GM04504 (cell line): ENCODE measurements at regions not wholly inside any gene's neighbourhood (a gene's known extent, or its start where the extent isn't known, plus 50 kb on each side); places are given as distances from the start of the nearest gene placed in this dataset.

Experiments
- DNase-seq: peaks from one replicate; pipeline ENCODE4 v3.0.0-alpha.2; 2012; ENCODE audit warnings: low read depth

- DNase-seq, result no peak
Observed at GRCh38 chr1:222038971-222039370, 297.1 kb upstream of the DUSP10 start.

DNA sequence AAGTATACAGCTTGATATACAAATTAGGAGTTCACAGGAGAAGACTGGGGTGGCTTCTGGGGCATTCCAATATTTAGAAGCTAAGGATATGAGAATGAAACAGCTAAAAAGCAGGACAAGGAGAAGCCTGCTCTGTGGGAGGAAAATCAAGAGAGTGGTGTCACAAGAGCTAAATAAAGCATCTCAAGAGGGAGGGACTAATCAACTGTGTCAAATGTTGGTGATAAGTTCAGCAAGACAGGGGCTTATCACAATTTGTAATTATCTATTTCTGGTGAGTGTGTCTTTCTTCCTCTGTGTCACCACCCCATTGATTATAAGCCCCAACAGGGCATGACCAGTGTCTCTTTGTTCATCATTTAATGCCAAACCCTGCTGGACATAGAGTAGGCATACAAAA is 295.8 kb upstream of the DUSP10 start:
- DNase-seq, result no peak

DNA sequence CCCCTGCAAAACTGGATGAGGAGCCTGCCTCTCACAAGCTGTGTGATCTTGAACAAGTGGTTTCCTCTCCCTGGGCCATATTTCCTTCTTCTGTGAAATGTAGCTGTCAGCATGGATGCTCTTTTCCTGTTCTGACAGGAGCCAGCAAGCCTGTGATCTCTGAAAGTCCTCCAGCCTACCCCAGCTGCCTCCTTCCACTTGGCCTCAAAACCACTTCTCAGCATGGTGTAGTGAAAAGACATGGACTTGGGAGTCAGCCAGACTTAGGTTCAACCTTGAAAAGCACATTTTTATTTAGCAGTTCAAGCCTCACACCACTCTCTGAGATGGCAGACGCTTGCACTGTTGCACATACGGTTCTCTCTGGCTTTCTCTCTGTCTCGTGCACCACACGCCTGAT is 292.9 kb upstream of the DUSP10 start:
- no peak for DNase-seq

DNA sequence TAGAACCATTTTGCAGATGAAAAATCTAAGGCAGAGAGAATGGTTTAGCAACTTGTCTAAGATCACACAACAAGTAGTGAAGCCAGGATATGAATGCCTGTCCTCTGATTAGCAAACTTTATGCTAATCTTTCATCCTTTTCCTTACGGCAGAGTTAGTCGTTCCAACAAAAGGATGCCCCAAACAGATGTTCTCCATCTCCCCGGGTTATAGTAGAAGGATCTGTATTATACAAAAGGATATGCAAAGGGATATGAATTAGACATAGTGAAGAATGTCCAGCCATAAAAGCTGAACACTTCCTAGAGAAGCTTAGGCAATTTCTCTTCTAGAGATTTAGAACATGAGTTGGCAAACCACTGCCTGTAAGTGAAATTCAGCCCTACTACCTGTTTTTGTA is 291.6 kb upstream of the DUSP10 start:
- DNase-seq, result no peak

DNA sequence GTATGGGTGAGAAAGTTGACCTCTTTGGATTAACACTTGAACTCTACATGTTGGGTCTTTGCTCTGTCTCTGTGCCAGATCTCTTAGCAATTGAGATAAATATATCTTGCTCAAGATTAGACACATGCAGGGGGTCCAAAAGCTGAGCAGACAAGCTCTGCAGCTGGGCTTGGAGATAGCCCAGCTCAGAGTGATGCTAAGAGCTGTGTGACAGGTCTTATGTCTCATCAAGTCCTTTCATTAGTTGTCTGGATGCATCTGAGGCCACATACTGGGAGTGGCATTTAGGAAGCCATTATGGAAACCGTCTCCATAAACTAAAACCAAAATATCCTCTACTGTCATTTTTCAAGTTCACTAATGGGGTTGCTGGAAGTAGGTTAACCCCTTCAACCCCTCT is 289.4 kb upstream of the DUSP10 start:
- DNase-seq, result no peak

DNA sequence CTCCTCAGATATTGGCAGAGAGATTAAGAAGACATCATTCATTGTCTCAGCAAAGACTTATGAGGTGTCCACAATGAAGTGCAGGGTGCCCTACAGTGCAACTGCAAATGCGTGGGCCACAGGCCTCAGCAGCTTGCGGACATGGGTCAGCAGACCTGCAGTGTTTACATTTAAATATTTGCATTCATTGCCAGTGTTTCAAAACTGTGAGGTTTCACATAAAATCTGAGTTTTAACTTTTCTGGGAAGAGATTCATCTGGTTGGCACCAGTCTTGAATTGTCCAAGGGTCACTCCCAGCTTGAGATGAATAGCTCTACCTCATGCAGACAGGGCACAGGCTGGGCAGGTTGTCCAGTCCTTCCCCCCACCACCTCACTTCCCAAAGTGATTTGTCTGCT is 286.8 kb upstream of the DUSP10 start:
- DNase-seq, result no peak

DNA sequence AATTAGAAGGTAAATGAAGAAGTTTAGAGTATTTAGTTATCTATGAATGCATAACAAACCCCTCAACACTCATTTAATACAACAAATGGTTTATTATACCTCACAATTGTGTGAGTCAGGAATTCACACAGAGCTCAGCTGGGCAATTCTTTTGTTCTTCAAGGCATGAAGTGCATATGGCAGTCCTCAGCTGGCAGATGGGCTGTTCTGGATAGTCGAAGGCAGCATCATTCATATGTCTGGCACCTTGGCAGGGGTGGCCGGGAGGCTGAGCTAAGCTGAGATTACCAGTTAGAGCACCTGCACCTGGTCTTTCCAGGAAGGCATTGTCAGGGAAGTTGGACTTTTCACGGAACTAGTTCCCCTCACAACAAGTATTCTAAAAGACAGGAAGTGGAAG is 286.2 kb upstream of the DUSP10 start:
- no peak for DNase-seq

- no peak for DNase-seq
Observed at GRCh38 chr1:222026280-222026679, 284.4 kb upstream of the DUSP10 start.

DNA sequence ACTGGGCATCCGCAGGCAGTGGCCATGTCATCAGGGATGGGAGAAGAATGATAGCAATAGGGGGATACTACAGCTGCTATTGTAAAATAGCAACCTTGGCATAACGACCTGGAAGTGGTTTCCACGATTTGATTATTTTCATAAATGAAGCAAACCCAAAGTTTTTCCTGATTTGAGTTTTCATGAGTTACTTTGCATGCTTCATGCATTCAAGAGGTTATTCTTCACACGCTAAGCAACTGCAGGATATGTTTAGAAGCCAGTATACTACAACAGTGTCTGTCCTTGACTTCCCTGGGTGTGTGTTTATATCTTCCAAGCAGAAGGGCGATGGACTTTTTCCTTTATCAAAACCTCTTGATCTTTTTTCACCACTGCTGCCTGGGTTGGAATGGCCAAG is 281.1 kb upstream of the DUSP10 start:
- DNase-seq, result no peak

- no peak for DNase-seq
Observed at GRCh38 chr1:222021129-222021528, 279.2 kb upstream of the DUSP10 start.

- no peak for DNase-seq
Observed at GRCh38 chr1:222020553-222020952, 278.7 kb upstream of the DUSP10 start.

DNA sequence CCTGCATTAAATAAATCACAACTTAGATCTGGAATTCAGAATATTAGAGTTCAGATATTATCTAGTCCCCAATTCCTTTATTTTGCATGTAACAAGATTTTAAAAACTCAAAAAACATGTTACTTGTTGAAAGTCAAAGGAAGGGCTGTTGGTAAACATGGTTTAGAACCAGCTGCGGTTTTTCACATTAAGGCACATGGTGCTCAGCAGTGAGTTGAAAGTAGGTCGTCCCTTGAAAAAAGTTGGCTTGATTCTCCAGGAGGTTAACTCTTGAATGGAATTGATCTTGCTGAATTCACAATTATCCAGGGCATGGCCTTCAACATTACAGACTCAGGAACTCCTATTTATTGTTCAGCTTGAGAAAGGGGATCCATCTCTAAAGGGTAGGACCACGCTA is 277.1 kb upstream of the DUSP10 start:
- no peak for DNase-seq

- DNase-seq, result no peak
Observed at GRCh38 chr1:222018041-222018440, 276.2 kb upstream of the DUSP10 start.

GRCh38 chr1:222015686-222016085 is 273.8 kb upstream of the DUSP10 start:
- no peak for DNase-seq

- no peak for DNase-seq
Observed at GRCh38 chr1:222014001-222014400, 272.1 kb upstream of the DUSP10 start.

- DNase-seq, result no peak
Observed at GRCh38 chr1:222012816-222013215, 270.9 kb upstream of the DUSP10 start.

DNA sequence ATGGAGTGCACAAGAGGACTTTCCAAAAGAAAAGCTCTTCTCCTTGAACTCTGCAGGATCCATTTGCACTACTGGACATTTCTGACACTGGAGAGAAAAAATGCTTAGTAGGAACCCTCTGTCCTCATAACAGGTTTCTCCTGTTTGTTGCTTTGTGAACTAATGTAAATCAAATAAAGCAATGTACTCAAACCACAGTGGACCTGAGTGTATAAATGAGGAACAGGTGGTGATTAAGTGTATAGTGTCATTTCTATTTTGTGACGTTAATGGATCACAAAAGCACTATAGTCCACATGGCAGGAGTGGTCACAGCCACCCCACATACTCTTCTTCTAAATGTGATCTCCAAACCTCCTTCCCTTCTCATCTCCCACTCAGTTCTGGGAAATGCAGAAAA is 268.4 kb upstream of the DUSP10 start:
- DNase-seq, result no peak

DNA sequence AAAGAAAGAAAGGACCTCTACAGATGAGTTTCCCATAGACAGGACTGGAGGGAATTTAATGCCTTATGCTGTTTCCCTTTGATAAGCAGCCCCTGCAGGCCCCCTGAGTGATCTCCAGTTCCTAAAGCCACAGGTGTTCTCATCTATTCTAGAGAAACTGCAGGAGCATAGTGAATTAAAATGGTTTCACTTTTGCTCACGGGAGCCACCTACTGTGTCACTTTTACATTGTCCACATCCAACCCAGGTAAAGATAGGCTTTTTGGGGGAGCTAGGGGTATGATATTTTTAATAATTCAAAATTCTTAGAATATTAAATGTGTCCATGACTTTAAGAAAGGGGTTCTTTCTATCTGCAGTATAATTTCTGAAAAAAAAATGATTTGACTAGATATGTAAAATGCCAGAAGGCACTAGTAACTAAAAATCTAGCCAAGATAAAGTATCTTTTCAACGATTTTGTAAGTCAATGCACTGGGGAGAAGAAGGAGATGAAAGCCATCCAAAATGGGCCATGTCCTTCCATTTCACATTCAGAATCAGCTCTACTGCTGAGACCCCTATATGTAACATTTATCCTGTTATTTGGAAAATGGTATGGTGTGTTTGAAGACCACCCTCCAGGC is 267.3 kb upstream of the DUSP10 start:
- DNase-seq, result no peak

DNA sequence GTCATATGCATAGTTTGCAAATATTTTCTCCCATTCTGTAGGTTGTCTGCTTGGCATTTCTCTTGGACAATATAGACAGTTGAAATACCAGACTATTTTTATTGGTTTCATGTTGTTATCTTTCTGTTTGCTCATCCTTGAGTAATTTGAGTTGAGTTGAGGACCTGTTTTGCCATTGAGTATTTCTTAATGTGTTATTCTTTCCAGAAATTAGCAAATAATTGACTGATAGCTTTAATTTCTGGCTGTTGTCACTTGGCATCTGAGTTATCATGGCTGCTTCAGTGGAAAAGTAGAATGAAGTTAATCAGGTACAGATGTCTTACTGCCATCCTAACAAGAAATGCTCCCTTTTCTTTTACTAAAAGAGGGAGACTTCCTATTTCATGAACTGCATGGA is 264.8 kb upstream of the DUSP10 start:
- no peak for DNase-seq

GRCh38 chr1:222004784-222005183 is 262.9 kb upstream of the DUSP10 start:
- no peak for DNase-seq

DNA sequence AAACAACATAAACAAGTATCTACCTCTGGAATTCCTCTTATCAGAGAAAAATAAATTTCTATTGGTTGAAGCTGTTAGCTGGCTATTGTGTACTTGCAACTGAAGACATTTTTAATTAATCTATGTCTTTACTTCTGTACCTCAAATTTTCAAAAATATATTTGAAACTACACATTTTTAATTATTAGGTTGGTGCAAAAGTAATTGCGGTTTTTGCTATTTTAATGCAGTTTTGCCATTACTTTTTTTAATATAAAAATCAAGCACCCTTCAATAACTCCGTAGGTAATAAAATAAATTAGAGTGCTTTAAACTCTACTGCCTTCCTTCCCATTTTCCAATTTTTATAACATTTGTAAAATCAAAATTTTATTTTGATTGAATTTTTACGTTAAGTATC is 262.1 kb upstream of the DUSP10 start:
- DNase-seq, result no peak

GRCh38 chr1:222002503-222002902 is 260.6 kb upstream of the DUSP10 start:
- DNase-seq, result no peak

- DNase-seq, result no peak
Observed at GRCh38 chr1:222000131-222000530, 258.2 kb upstream of the DUSP10 start.

DNA sequence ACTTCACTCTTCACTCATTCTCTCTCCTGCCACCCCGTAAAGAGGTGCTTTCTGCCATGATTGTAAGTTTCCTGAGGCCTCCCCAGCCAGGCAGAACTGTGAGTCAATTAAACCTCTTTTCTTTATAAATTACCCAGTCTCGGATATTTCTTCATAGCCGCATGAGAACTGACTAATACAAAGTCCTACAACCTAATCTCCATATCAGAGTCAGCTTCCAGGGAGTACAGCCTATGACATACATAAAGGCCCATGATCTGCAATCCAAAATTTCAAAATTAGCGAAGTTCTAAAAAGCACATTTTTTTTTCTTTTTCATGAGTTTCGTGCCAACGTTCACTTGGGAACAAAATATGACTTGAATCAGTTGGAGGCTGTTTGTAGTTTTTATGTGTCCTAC is 256.9 kb upstream of the DUSP10 start:
- DNase-seq, result no peak

DNA sequence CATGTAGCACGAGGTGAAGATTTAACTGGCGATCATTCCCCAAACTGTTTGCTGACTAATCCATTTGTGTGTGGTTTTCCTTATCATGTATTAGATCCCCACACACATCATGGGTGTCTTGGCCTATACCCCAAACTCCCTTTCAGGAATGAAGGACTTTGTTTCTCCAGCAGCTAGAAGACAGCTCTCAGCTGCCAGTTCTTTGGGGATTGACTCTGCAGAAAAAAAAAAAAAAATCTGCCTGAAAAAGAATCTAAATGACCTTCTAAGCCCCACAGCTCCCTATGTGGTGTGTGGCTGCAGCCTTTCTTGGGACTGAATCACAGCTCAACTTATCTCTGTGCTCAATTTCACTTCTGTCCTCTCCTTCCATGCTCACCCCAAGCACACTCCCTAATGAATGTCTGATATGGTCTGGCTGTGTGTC is 256.3 kb upstream of the DUSP10 start:
- DNase-seq, result no peak
